ENCODE measurements at regions not wholly inside any gene's neighbourhood (a gene's known extent, or its start where the extent isn't known, plus 50 kb on each side); places are given as distances from the start of the nearest gene placed in this dataset.

DNA sequence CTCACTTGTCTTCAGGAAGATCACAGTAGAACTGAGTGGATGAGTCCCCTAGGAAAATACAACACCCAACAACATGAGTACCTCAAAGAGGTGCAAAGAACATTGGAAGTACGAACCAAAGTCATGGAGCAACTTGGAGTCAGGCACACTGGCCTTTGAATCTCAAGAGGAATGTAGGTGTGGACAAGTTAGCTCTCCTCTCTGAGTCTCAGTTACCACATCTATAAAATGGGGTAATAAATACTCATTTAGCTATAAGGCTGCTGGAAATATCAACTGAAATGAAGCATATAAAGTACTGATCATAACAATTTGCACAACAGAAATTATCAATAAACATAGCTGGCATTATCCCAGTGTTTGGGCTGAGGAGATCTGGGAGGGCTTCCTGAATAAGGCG lies 96.7 kb upstream of the JUN start:
- TF ChIP-seq TBP (IDR thresholded peaks at IDR 0.05; ENCODE audit: low read depth, low read length) (no peak), JUND (IDR thresholded peaks at IDR 0.05; ENCODE audit: low read length) (no peak), TCF12 (IDR thresholded peaks at IDR 0.05; ENCODE audit: low read depth, low read length) (no peak), POLR2AphosphoS5 (IDR thresholded peaks at IDR 0.05; ENCODE audit: low read depth, low read length) (no peak), GTF2F1 (IDR thresholded peaks at IDR 0.05; ENCODE audit: borderline replicate concordance, low read depth, low read length) (no peak), SRF (IDR thresholded peaks at IDR 0.05; ENCODE audit: low read depth, low read length) (no peak), BACH1 (IDR thresholded peaks at IDR 0.05; ENCODE audit: low read length) (no peak), POLR2A (IDR thresholded peaks at IDR 0.05; ENCODE audit: control extremely low read depth in 1 of 2, low read depth in 2 of 2, low read length in 2 of 2) (no peak), CREB1 (IDR thresholded peaks at IDR 0.05) (no peak)

All from H1 (cell line).